Keratinocyte (primary cell): ENCODE measurements at regions not wholly inside any gene's neighbourhood (a gene's known extent, or its start where the extent isn't known, plus 50 kb on each side); places are given as distances from the start of the nearest gene placed in this dataset.

Experiments used
- CTCF ChIP-seq, 3 experiments: IDR thresholded peaks in 1 of 3; conservative IDR thresholded peaks in 1 of 3; optimal IDR thresholded peaks in 1 of 3; 2 replicates in 2 of 3; 3 replicates in 1 of 3; pipeline versions ENCODE3 to v1.5.1; 2011; ENCODE audit warnings: low read length in 3 of 3, mild to moderate bottlenecking in 3 of 3, moderate library complexity in 2 of 3, control low read depth in 1 of 3, inconsistent platforms in 1 of 3; ENCODE audit not compliant: insufficient read depth in 2 of 3; ENCODE audit errors: extremely low read depth in 1 of 3
- EZH2 ChIP-seq: IDR thresholded peaks from one replicate; pipeline ENCODE4 v1.6.1; 2012; ENCODE audit warnings: inconsistent platforms, mild to moderate bottlenecking, low read length, moderate library complexity

- no peak for TF ChIP-seq CTCF (optimal IDR thresholded peaks at IDR 0.05 in 1 of 3, IDR thresholded peaks at IDR 0.05 in 1 of 3, conservative IDR thresholded peaks at IDR 0.05 in 1 of 3; ENCODE audit: extremely low read depth in 1 of 3, insufficient read depth in 2 of 3, low read length in 3 of 3)
- TF ChIP-seq EZH2: no peak
Observed at GRCh38 chr10:78712147-78712546, 356.6 kb upstream of the ZMIZ1 start.
